Endothelial cell of umbilical vein (primary cell): ENCODE measurements at regions not wholly inside any gene's neighbourhood (a gene's known extent, or its start where the extent isn't known, plus 50 kb on each side); places are given as distances from the start of the nearest gene placed in this dataset.

Experiments
- BruUV-seq: library from RNA; stranded (reverse); fragments of 400-500 nt; replicated peaks from 2 replicates; lab custom pipeline; 2021; lab: Mats Ljungman, UMichigan
- CTCF ChIA-PET: fragments of 300-600, 350-600 bp; sonication (Branson Sonifier 250); formaldehyde crosslinking; loops from one replicate; lab custom pipeline; 2021; ENCODE audit warnings: antibody characterized with exemption, inconsistent platforms; lab: Charles Lee
- POLR2A ChIA-PET: fragments of 300-600, 350-600 bp; sonication (Branson Sonifier 250); formaldehyde crosslinking; loops from one replicate; lab custom pipeline; 2021; ENCODE audit warnings: antibody characterized with exemption, inconsistent platforms; lab: Charles Lee
- DNase-seq: peaks from one replicate; pipeline ENCODE4 v3.0.0-alpha.2; 2011; ENCODE audit warnings: low read depth, low spot score
- FAIRE-seq: peaks from 2 replicates; lab custom pipeline; 2011; peaks lifted over from hg19 to GRCh38; lab: Jason Lieb, UNC
- H2AFZ ChIP-seq: 2 replicates; pipeline ENCODE4 v1.6.0; 2012; ENCODE audit warnings: low read depth, low read length, control low read depth, inconsistent platforms
- H3K27ac ChIP-seq: 2 replicates; pipeline ENCODE4 v1.5.1; 2011; ENCODE audit warnings: low read depth, mild to moderate bottlenecking, control low read depth, low read length, moderate library complexity; ENCODE audit not compliant: insufficient read depth
- H3K27me3 ChIP-seq, 2 experiments: 2 replicates each; pipeline versions ENCODE4 v1.6.0 to v1.6.1; 2011; ENCODE audit warnings: low read length in 2 of 2, mixed read lengths in 1 of 2; ENCODE audit not compliant: control insufficient read depth in 2 of 2, insufficient read depth in 2 of 2
- H3K36me3 ChIP-seq, 2 experiments: 2 replicates in 1 of 2; 3 replicates in 1 of 2; pipeline ENCODE4 v1.5.1; 2011; ENCODE audit warnings: low read length in 2 of 2, mild to moderate bottlenecking in 1 of 2, moderate library complexity in 1 of 2; ENCODE audit not compliant: control insufficient read depth in 2 of 2, insufficient read depth in 2 of 2; ENCODE audit errors: extremely low read depth in 1 of 2
- H3K4me1 ChIP-seq: 3 replicates; pipeline ENCODE4 v1.5.1; 2011; ENCODE audit warnings: mild to moderate bottlenecking, low read length; ENCODE audit not compliant: control insufficient read depth, insufficient read depth; ENCODE audit errors: extremely low read depth
- H3K4me2 ChIP-seq: 2 replicates; pipeline ENCODE4 v1.6.1; 2011; ENCODE audit warnings: low read length, control low read depth, mixed read lengths; ENCODE audit not compliant: insufficient read depth
- H3K4me3 ChIP-seq, 3 experiments: fragments of 200-600 bp in 1 of 3; sonication (generic), shearing (Covaris generic) in 1 of 3; replicated peaks in 1 of 3; 2 replicates each; pipeline ENCODE4 v1.5.1; 2011 to 2016; ENCODE audit warnings: control low read depth in 3 of 3, low read length in 3 of 3, mild to moderate bottlenecking in 2 of 3, inconsistent platforms in 1 of 3, low read depth in 1 of 3, moderate library complexity in 1 of 3; ENCODE audit not compliant: insufficient read depth in 1 of 3
- H3K79me2 ChIP-seq: 2 replicates; pipeline ENCODE4 v1.6.0; 2012; ENCODE audit warnings: low read length, inconsistent platforms; ENCODE audit not compliant: control insufficient read depth, insufficient read depth
- H3K9ac ChIP-seq: replicated peaks from 2 replicates; pipeline ENCODE3; 2011; ENCODE audit warnings: low read length, control low read depth; ENCODE audit not compliant: insufficient read depth; ENCODE audit errors: extremely low read depth
- H3K9me1 ChIP-seq: replicated peaks from 3 replicates; pipeline ENCODE4 v1.6.0; 2011; ENCODE audit warnings: mild to moderate bottlenecking, low read length; ENCODE audit not compliant: control insufficient read depth, insufficient read depth; ENCODE audit errors: extremely low read depth
- H3K9me3 ChIP-seq: replicated peaks from 2 replicates; pipeline ENCODE4 v1.5.1; 2012; ENCODE audit warnings: low read length, inconsistent platforms; ENCODE audit not compliant: control insufficient read depth, insufficient read depth
- H4K20me1 ChIP-seq: replicated peaks from 2 replicates; pipeline ENCODE3; 2011; ENCODE audit warnings: mild to moderate bottlenecking, low read length; ENCODE audit not compliant: control insufficient read depth, insufficient read depth; ENCODE audit errors: extremely low read depth
- EZH2 ChIP-seq: IDR thresholded peaks from 2 replicates; pipeline ENCODE4 v1.6.1; 2012; ENCODE audit warnings: borderline replicate concordance, low read depth, mild to moderate bottlenecking, moderate library complexity, low read length, inconsistent platforms; ENCODE audit not compliant: severe bottlenecking
- FOS ChIP-seq: IDR thresholded peaks from 2 replicates; pipeline ENCODE4 v1.6.1; 2011; ENCODE audit warnings: mild to moderate bottlenecking, low read length, moderate library complexity, borderline replicate concordance; ENCODE audit not compliant: insufficient read depth
- GATA2 ChIP-seq: IDR thresholded peaks from 2 replicates; pipeline ENCODE4 v1.7.0; 2011; ENCODE audit warnings: low read depth, mild to moderate bottlenecking, moderate library complexity, mixed read lengths, low read length; ENCODE audit not compliant: insufficient read length, insufficient read depth
- JUN ChIP-seq: IDR thresholded peaks from 2 replicates; pipeline ENCODE4 v1.6.1; 2011; ENCODE audit warnings: borderline replicate concordance, low read depth; ENCODE audit not compliant: insufficient read length, insufficient read depth
- MYC ChIP-seq: IDR thresholded peaks from one replicate; pipeline ENCODE4 v1.6.1; 2011; ENCODE audit warnings: mild to moderate bottlenecking, low read depth, low read length
- POLR2A ChIP-seq: IDR thresholded peaks from 2 replicates; pipeline ENCODE4 v1.6.1; 2012; ENCODE audit warnings: low read depth, mild to moderate bottlenecking, control low read depth, low read length
- POLR2AphosphoS5 ChIP-seq: IDR thresholded peaks from 2 replicates; pipeline ENCODE4 v1.6.1; 2012; ENCODE audit warnings: low read depth, mild to moderate bottlenecking, control low read depth, low read length, moderate library complexity; ENCODE audit not compliant: insufficient read depth
- dilution Hi-C: fragments of 300-500 bp; cut with MboI; formaldehyde crosslinking; loops from one replicate; pipeline ENCODE4 v1.15.0; 2019; ENCODE audit warnings: low sequenced_read_pairs; ENCODE audit not compliant: extremely low pct_ligation_motif_present
- intact Hi-C: fragments of 100-400 bp; cut with micrococcal nuclease; formaldehyde crosslinking; loops from one replicate; pipeline ENCODE4 v1.10.0; 2022
- TF ChIP-seq, protein P1 (sequence below), 2 donors: IDR thresholded peaks; 1 replicate in 1 of 2; 2 replicates in 1 of 2; pipeline ENCODE4 v1.5.1; 2011; ENCODE audit warnings: low read length in 2 of 2, mild to moderate bottlenecking in 2 of 2, moderate library complexity in 2 of 2, control low read depth in 1 of 2, inconsistent platforms in 1 of 2, low read depth in 1 of 2; ENCODE audit not compliant: insufficient read depth in 1 of 2; ENCODE audit errors: extremely low read depth in 1 of 2
- TF ChIP-seq, protein P2 (sequence below): IDR thresholded peaks from 2 replicates; pipeline ENCODE4 v1.6.1; 2011; ENCODE audit not compliant: insufficient read depth, insufficient read length

DNA sequence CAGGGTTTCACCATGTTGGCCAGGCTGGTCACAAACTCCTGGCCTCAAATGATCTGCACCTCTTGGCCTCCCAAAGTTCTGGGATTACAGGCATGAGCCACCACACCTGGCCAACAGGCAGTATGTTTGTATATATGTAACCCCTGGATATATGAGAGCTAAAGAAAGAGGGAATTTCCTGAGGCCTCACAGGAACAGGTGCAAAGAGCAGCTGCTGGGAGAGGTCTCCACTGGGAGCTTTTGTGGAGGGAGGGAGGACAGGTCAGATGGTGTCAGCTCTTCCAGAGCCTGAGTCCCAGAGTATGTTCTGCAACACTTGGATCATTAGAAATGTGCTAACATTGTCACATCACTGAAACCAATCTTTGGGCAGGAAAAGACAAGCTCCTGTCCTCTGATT, 110.1 kb upstream of the KIF5B start:
- DNase-seq (no peak), FAIRE-seq (no peak)
- Histone ChIP-seq H3K79me2 (no peaks in the 10 kb centered on the region), H3K36me3 (no peaks in the 10 kb centered on the region), H4K20me1 (no peaks in the 10 kb centered on the region), H3K4me2 (no peak overlapping the region), H3K4me3 (no peak overlapping the region), H3K9ac (no peak overlapping the region), H3K9me3 (no peaks in the 10 kb centered on the region), H3K27me3 (peaks cover 0 to 7% of the 10 kb centered on the region in 2 experiments), H3K4me1 (peaks cover 5% of the 10 kb centered on the region), H3K9me1 (no peaks in the 10 kb centered on the region), H2AFZ (no peak overlapping the region), H3K27ac (no peak overlapping the region)
- intact Hi-C loops = no loop called here
- POLR2A ChIA-PET = no interaction called here
- dilution Hi-C loops = no loop called here
- no TSS peak for BruUV-seq
- TF ChIP-seq FOS (no peak), POLR2A (no peak), POLR2AphosphoS5 (no peak), JUN (no peak), MYC (no peak), EZH2 (no peak), GATA2 (no peak)
- TF ChIP-seq, protein P1, sequence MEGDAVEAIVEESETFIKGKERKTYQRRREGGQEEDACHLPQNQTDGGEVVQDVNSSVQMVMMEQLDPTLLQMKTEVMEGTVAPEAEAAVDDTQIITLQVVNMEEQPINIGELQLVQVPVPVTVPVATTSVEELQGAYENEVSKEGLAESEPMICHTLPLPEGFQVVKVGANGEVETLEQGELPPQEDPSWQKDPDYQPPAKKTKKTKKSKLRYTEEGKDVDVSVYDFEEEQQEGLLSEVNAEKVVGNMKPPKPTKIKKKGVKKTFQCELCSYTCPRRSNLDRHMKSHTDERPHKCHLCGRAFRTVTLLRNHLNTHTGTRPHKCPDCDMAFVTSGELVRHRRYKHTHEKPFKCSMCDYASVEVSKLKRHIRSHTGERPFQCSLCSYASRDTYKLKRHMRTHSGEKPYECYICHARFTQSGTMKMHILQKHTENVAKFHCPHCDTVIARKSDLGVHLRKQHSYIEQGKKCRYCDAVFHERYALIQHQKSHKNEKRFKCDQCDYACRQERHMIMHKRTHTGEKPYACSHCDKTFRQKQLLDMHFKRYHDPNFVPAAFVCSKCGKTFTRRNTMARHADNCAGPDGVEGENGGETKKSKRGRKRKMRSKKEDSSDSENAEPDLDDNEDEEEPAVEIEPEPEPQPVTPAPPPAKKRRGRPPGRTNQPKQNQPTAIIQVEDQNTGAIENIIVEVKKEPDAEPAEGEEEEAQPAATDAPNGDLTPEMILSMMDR (IDR thresholded peaks at IDR 0.05; ENCODE audit: extremely low read depth in 1 of 2, insufficient read depth in 1 of 2, low read depth in 1 of 2, low read length in 2 of 2) = no peak
- TF ChIP-seq, protein P2, sequence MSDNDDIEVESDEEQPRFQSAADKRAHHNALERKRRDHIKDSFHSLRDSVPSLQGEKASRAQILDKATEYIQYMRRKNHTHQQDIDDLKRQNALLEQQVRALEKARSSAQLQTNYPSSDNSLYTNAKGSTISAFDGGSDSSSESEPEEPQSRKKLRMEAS = no peak
- CTCF ChIA-PET = interaction anchor here (1.0 to 1.1 kb wide), 2 partner anchors 9 to 25 kb away, joined by 3 to 4 read pairs; no protein-coding TSS in a partner anchor
